GM19240 (cell line): ENCODE measurements at regions not wholly inside any gene's neighbourhood (a gene's known extent, or its start where the extent isn't known, plus 50 kb on each side); places are given as distances from the start of the nearest gene placed in this dataset.

ENCODE experiments used
- DNase-seq: peaks from one replicate; pipeline ENCODE4 v3.0.0; 2011; ENCODE audit warnings: low spot score; ENCODE audit not compliant: insufficient read length

DNA sequence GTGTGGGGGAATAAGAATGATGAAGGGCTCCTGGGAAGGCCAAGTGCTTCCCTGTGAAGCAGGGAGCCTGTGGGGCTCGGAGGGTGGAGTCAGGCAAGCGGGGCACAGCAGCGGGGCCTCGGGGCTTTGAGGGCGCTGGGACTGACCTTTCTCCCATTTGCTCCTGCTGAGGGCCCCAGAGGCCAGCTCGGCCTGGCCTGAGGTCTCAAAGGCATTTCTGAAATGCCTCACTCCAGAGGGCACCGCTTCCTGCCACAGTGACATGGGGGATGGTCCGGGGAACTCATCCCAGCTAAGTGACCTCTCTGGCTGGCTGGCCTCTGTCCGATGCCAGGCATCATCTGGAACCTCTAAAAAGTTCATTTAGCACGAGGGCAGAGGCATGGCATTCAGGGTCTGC is 98.8 kb upstream of the STX18 start:
- no peak for DNase-seq

DNA sequence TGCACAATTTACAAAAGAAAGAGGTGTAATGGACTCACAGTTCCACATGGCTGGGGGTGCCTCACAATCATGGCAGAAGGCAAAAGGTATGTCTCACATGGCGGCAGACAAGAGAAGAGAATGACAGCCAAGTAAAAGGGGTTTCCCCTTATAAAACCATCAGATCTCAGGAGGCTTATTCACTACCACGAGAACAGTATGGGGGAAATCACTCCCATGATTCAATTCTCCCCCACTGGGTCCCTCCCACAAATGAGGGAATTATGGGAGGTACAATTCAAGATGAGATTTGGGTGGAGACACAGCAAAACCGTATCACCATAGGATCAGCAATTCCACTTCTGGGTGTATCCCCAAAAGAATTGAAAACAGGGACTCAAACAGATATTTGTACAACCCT is 97.5 kb upstream of the STX18 start:
- no peak for DNase-seq

DNA sequence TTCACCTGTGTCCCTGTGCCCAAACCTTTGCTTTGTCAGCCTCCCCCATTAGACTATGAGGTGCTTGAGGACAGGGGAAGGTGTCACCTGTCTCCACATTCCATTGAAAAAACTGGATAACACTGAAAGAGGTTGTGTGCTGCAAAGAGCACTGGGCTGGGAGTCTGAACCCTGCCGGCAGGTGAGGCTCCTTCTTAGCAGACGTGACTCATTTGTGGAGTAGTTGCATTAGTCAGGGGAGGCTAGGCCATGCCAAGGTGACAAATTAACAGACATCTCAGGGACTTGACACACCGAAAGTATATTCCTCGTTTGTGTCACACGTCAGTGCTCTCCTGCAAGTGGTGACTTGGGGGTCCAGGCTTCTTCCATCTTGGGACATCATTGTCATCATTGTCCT is 95.9 kb upstream of the STX18 start:
- DNase-seq, result peak; percentile 20

DNA sequence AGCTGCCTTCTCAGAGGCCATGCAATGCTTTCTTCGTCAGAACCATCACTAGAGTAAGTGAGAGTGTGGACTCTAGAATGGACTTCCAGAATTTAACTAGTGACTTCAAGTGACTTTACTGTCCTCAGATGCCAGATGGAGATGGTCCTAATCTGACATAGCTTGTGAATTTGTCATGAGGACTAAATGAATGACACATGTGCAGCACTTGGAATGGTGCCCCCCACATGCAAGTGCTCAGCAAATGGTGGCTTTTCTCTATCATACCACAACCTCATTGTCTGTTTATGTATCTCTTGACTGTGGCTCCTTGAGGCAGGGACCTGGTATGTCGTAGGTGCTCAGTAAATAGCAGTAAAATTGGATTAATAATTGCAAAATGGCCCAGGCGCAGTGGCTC is 91.6 kb upstream of the STX18 start:
- DNase-seq, result no peak

DNA sequence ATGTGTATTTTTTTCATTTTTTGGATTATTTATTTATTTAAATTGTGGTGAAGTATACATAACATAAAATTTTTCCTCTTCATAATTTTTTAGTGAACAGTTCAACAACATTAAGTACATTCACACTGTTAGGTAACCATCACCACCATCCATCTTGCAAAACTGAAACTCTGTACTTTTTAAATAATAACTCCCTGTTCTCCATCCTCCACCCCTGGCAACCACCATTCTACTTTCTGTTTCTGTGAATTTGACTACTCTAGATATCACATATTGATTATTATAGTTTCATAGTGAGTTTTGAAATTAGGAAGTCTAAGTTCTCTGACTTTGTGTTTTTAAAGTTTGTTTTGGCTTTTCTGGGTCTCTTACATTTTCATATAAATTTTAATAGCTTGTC is 89.3 kb upstream of the STX18 start:
- DNase-seq, result peak; percentile 17

DNA sequence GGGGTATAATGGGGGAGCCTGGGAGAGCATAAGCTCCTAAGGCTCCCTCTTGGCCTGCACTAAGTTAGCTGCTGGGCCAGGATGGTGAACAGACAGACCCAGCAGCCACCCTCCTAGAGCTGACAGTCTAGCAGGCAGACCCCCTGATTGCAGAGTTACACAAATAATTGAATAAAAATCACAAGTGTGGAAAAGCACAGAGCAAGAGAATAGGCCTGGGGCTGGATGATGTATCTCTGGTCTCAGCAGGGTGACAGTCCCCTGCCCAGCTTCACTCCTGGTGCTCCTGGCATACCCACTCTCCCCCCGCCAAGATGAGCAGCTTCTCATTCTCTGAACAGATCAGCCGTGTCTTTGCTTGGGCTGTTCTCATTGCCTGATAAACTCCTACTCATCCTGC is 86.1 kb upstream of the STX18 start:
- DNase-seq, result no peak

DNA sequence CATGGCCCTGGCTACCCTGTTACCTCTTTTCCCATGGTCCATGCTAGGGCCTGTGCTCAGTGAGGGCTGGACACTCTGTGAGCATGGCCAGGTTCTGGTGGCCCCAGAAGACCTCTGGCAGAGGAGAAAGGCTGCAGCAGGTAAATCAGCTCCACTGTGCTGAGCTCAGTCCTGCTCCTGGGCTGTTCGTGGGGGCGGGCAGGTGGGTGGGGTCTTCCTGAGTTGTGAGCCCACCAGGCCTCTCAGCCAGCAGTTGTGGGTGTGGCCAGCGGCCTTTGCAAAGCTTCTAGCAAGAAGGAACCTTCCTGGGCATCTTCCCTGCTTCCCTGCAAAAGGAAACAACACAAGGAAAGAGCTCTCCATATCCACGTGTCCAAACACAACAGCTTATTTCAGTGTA is 85.3 kb upstream of the STX18 start:
- DNase-seq, result no peak

DNA sequence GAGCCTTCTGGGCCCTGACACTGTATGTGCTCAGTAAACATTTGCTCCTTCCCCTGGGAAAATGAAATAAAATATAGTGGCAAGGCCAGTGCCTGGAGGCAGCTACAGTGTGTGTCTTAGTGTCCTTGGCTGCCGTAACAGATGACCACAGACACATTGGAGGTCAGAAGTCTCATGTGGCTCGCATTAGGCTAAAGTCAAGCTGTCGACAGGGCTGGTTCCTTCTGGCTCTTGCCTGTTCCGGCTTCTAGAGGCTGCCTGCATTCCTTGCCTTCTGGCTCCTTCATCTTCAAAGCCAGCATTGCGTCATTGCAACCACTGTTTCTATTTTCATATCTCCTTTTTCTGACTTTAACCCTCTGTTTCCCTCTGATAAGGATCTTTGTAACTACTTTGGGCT is 83.6 kb upstream of the STX18 start:
- DNase-seq, result no peak

DNA sequence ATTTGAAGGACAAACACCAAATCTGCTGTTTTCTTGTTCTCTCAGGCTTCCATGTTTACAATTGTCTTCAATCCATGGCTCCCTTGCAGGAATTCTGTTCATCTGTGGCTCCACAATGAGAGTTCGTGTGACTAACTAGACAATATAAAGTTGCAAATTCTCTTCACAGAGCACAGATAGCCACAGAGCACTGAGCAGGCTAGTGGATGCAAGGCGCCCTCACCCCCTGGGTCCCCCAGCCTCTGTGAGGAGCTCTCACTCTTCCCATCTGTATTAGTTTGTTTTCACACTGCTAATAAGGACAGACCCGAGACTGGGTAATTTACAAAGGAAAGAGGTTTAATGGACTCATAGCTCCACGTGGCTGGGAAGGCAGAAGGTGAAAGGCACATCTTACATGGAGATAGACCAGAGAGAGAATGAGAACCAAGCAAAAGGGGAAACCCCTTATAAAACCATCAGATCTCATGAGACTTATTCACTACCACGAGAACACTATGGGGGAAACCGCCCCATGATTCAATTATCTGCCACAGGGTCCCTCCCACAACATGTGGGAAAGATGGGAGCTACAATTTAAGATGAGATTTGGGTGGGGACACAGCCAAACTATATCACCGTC is 82.5 kb upstream of the STX18 start:
- DNase-seq, result no peak

DNA sequence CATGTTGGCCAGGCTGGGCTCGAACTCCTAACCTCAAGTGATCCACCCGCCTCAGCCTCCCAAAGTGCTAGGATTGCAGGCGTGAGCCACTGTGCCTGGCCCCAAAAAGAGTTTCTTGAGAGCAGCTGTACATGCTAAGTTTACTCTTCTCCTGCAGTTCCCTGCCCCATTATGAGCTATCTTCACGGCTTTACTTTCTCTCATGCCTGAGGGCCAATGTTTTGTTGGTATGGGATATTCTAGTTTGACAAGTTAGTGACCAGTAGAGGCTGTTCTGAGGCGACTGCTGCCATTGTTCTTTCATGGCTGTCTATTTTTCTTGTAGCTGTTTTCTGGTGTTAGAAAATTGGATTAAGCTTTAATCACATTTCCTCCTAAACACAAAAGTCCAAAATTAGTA is 78.0 kb upstream of the STX18 start:
- DNase-seq, result no peak

DNA sequence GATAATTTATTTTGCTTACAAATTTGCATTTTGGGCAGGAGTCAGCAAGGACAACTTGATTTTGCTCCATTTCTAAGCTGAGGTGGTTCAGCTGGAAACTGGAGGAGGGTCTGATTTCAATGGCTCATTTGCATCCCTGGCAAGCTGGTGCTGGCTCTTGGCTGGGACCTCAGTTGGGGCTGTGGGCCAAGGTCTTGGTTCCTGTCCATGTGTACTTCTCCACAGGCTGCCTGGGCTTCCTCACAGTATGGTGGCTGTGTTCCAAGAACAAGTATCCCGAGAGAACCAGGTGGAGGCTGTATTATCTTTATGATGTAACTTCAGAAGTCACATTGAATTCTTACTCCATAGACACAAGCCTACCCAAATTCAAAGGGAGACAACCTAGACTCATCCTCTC is 77.0 kb upstream of the STX18 start:
- DNase-seq, result no peak

DNA sequence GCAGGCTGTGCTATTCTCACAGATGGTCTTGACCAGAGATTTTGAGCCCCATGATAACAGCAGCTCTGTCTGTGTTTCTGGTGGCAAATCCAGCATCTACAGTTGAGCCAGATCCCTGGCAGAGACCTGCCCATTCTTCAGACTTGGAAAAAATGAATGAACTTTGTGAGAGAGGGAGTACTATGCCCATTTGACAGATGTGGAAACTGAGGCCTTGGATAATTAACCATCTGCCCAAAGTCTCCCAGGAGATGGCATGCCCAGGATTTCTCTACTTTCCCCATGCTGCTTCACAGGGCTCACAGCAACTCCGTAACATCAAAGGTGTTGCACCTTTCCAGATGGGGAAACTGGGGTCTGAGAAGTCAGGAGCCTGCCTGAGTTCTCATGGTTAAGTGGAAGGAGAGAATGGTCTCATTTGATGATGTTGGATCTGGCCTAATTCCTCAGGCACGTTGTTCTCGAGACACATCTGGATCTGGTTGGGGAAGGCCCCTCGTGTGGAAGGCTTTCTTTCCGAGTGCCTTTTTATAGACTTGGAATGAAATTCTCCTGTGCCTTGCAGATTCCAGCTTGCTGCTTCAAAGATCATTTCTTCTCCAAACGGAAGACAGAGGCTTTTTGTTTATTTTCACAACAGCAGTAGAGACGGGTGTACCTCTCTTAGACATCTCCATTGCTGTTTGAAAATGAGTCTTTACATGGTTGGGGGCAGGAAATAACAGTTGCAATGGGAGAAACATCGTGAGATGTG is 73.3 kb upstream of the STX18 start:
- DNase-seq, result no peak

DNA sequence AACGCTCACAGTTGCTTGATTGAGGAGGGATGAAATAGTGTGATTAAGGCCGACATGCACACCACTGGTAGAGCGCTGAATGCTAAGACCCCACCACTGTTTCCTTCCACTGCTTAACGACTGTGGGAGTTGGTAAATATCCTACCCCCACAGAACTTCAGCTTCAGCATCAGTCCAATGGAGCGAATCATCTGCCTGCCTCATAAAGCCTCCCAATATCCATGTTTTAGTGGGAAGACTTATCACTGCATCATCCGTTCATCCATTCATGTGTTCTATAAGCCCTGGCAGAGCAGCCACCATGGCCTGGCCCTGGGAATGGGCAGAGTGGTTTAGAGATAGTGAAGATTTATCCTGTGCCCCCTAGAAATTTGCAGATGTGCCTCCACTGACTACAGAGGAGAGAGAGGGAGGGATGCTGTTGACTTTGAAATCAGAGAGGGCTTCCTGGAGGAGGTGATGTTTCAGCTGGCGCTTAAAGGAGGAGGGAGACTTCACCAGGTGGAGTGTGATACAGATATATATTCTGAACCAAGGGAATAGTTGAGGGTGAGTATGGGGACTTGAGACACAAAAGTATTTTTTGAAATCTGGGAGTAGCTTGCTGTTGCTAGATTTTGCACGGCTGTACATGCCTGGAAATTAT is 71.9 kb upstream of the STX18 start:
- DNase-seq, result no peak

DNA sequence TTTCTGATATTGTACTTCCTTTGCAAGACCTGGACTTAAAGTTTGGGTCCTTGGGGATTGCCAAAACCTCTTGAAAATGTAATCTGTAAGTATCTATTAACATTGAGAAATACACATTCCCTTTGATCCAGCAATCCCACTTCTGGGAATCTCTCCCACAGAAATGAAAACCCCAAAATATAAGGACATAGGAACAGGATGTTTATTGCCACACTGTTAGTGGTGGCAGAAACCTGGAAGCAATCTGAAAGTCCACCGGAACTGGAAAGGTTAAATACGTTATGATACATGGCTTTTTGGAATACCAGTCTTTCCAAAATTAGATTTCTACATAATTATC is 71.2 kb upstream of the STX18 start:
- no peak for DNase-seq

DNA sequence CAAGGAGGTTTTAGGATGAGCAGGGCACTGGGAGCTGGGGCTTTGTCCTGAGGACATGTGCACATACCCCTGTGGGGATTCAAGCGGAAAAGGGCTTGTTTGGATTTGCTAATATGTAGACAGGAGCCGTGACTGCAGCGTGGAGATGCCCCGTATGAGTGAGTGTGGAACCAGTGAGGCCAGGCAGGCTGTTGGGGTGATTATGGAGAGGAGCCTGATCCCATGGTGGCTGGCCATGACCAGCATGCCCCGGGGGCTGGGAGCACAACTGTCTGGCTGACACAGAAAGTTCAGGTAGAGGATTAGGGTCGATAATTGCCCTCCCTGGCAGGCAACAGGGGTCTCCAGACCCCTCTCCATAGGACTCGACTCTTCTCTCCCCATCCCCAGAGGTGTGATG is 68.8 kb upstream of the STX18 start:
- DNase-seq, result no peak

DNA sequence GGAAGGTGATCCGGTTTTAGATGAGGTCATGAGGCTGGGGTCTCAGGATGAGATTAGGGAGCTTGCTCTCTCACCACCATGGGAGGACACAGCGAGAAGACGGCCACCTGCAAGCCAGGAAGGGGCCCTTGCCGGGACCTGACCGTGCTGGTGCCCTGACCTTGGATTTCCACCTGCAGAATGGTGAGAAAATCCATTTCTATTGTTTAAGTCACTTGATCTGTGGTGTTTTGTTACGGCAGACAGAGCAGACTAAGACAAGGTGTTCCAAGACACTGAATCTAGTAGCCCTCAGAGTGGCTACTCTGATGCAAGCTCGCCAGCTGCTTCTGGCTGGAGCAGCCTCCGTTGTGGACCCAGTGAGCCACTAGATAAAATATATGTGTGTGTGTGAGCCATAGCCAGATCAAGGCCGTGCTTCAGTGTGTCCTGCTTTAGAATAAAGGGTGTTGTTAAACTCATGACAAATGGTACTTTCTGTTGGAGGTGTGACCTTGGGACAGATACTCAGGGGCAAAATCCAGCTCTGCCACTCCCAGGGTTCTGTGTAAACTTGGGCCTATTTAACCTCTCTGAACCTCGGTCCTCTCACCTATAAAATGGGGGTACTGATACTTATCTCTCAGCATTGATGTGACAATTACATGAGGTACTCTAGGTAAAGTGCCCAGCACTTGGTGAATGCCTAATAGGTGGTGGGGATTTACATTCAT is 67.9 kb upstream of the STX18 start:
- DNase-seq, result no peak

DNA sequence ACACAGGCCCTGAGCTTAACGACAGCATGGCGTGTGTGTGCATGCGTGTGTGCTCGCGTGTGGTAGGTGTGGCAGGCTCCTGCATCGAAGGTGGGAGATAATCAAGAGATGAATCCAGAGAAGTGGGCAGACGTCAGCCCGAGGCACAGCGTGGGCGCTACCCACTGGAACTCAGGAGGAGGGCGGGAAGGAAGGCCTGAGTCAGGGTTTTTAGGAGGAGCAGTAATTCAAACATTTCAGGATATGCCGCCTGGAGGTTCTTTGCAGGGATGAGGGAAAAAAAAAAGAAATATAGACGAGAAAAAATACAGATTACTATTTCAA is 66.3 kb upstream of the STX18 start:
- DNase-seq, result no peak

DNA sequence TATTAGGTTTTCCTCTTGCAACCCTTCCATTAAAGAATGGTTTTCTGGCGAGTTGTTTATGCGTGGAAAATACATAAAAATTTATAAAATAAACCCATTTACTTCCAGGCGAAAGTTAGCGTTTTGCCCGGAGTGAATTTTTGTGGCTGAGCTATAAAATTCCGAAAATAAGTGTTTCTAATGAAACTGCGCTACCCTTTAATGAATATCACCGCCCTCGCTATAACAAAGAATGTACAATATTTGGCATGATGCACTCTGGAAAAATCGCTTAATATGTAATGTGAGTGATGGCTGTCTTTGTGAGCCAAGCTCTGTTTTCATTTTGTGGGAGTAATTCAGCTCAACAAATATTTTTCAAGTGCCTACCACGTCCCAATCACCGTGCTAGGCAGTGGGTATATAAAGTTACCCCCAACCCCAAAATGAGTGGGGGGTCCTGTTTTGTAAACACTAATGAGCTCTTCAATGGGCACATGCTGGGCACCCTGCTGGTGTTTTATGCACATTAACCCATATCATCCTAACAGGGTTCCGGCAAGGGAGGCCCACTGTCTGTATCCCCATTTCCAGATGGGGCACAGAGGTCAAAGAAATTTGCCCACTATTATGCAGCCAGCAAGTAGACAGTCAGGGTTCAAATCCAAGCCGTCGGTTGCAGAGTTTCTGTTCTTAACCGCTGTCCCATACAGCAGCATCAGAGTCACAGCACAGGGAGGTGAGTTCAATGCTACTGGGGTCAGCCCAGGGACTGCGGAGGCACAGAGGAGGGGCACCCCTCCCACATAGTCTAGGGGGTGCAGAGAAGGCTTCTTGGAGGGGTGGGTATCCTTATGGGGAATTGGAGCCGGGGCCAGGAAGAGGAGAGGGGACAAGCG is 65.7 kb upstream of the STX18 start:
- no peak for DNase-seq

DNA sequence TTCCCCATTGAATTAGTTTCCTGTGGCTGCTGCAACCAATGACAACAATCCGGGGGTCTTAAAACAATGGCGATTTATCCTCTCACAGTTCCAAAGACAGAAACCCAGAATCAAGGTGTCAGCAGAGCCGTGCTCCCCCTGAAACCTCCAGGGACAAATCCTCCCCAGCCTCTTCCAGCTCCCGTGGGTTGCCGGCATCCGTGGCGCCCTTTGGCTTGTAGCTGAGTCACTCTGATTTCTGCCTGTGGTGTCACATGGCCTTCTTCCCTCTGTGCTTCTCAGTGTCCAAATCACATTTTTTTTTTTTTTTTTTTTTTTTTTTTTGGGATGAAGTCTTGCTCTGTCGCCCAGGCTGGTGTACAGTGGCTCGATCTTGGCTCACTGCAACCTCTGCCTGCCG is 64.5 kb upstream of the STX18 start:
- DNase-seq, result no peak

DNA sequence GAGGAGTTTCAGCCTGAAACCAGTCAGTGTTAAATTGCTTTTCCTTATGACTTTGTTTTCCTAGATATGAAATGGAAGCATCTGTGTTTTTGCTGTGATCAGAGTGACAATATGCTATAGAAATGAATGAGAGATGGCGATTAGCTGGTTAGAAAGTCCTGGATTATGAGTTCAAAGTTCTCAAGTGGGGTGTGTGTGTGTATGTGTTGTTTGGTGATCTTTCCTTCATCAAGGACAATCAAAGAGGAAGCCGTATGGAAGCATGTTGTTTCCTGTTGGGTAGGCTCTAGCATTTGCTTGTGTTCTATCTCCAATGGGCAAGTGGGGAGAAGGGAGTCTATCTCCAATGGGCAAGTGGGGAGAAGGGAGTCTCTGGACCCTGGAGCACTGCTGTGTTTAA is 64.0 kb upstream of the STX18 start:
- no peak for DNase-seq

DNA sequence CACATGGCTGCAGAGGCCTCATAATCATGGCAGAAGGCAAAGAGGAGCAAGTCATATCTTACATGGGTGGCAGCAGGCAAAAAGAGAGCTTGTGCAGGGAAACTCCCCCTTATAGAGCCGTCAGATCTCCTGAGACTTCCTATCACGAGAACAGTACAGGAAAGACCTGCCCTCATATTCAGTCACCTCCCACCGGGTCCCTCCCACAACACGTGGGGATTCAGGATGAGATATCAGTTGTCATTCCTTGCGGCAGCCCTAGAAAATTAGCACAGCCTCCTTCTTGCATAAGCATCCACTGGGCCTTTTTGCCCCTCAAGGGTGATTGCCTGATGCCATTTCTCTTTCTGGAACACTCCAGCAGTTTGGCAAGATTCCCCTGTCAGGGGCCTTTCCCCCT is 61.7 kb upstream of the STX18 start:
- DNase-seq, result no peak

DNA sequence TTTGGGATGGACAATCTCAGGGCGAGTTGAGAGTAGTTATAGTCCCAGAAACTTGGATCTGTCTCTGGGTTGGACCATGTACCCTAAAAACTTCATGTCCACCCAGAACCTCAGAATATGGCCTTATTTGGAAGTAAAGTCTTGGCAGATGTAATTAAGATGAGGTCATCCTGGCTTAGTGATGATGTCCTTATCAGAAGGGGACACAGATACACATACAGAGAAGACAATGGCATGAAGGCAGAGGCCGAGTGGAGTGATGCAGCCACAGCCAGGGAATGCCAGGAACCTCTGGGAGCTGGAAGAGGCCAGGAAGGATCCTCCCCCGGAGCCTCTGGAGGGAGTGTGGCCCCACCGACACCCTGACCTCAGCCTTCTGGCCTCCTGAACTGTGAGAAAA is 61.2 kb upstream of the STX18 start:
- no peak for DNase-seq
